Activated T-cell treated with anti-CD3 and anti-CD28 coated beads for 24 hours (primary cell): ENCODE measurements at regions not wholly inside any gene's neighbourhood (a gene's known extent, or its start where the extent isn't known, plus 50 kb on each side); places are given as distances from the start of the nearest gene placed in this dataset.
"Not testable (repeated sequence)": the region's sequence is repeated elsewhere in the genome, so short reads cannot be mapped to it uniquely, and the experiment has no call there.

Experiments
- DNase-seq: peaks from one replicate; pipeline ENCODE4 v3.0.0-alpha.2; 2020; ENCODE audit warnings: low read depth

GRCh38 chr18:70419526-70419925 is 130.7 kb downstream of the SOCS6 start:
- DNase-seq, result no peak

GRCh38 chr18:70418546-70419311 is 129.9 kb downstream of the SOCS6 start:
- DNase-seq, result no peak

GRCh38 chr18:70417847-70418246 is 129.0 kb downstream of the SOCS6 start:
- DNase-seq, result no peak

- no peak for DNase-seq
Measured at GRCh38 chr18:70416496-70416895, 127.7 kb downstream of the SOCS6 start.

- no peak for DNase-seq
Measured at GRCh38 chr18:70415823-70416488, 127.1 kb downstream of the SOCS6 start.

DNA sequence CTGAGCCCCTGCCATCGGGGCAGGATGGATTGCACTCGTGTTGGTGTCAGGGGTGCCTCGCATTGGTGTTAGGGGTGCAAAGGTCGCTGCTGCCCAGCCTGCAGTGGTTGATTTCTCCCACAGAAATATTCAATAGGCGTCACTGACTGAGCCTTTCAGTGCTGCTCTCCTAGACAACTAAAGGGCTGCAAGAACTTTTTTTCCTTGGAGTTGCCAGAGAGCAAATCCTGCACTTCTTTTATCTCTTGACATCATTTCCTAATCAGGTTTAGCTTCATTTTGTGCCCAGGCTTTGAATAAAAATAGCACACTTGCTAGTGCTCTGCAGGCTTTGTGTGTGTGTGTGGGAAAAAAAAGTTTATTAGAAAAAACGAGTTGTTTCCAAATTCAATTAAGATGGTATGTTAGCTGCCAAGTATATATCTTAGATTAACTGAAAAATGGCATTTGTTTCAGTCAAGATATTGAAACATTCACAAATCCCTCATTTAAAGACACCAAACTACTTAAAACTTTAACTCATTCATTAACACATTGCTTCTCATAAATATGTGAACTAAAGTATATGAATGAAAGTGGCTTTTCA is 125.6 kb downstream of the SOCS6 start:
- no peak for DNase-seq

DNA sequence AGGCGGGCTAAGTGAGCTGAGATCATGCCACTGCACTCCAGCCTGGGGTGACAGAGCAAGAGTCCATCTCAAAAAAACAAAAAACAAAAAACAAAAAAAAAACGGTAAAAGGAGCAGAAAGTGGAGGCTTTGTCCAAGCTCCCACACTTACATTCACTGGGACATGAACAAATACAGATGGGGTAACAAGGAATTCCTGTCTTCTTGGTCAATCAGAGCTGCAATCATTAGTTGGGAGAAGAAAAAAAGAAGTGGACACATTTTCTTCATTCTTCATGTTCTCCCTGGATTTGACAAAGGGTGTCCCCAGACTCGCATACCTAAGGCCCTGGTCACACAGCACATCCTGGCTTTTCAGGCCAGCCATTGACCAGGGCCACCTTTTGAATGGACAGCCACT is 124.6 kb downstream of the SOCS6 start:
- no peak for DNase-seq

GRCh38 chr18:70411876-70412435 is 123.1 kb downstream of the SOCS6 start:
- no peak for DNase-seq

GRCh38 chr18:70411307-70411706 is 122.5 kb downstream of the SOCS6 start:
- DNase-seq, result no peak

DNA sequence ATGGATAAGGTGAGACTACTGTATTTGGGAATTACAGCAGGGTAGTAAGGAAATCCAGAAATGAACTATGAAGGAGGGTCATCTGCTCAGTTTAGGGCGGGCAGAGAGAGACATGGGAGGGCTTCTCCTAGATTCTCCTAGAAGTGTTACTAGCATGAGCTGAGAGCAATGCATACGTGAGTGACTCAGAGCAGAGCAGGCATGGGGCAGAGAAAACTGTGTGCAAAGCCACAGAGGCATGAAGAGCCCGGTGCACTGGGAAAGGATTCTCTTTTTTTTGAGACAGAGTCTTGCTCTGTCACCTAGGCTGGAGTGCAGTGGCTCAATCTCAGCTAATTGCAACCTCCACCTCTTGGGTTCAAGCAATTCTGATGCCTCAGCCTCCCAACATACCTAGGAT is 116.2 kb downstream of the SOCS6 start:
- no peak for DNase-seq

DNA sequence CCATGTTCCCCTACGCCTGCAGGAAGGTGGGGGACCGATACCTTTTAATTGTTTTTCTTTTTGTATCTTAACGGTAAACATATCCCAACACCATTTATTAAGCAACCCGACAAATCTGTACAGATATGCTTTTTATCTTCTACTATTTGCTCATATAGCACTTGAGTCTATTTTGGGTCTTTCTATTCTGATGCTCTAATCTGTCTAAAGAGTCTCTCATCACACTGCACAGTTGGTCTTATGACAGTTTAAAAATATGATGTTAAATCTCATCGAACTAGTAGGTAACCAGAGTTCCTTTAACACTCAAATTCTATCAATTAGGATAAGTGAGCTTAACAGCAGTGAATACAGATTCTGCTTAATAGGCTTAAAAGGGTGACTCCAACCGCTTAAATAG is 111.6 kb downstream of the SOCS6 start:
- DNase-seq, result no peak

DNA sequence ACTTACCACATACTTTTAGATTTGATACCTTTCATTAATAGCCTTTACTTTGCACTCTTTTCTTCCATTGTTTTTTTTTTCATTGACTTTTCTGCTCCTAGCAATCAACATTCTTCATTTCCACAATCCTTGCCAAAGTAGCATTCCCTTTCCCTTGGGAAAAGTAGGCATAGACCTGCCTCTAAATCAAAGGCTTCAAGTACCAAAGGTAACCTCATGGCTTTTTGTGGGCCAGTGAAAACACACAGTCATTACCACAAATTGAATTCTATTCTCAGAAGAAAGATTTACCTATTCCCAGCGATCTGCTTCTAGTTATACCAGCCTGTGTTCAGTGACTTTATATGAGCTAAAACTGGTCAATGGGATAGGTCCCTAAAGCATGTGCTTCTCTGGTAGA is 109.2 kb downstream of the SOCS6 start:
- DNase-seq, result no peak

DNA sequence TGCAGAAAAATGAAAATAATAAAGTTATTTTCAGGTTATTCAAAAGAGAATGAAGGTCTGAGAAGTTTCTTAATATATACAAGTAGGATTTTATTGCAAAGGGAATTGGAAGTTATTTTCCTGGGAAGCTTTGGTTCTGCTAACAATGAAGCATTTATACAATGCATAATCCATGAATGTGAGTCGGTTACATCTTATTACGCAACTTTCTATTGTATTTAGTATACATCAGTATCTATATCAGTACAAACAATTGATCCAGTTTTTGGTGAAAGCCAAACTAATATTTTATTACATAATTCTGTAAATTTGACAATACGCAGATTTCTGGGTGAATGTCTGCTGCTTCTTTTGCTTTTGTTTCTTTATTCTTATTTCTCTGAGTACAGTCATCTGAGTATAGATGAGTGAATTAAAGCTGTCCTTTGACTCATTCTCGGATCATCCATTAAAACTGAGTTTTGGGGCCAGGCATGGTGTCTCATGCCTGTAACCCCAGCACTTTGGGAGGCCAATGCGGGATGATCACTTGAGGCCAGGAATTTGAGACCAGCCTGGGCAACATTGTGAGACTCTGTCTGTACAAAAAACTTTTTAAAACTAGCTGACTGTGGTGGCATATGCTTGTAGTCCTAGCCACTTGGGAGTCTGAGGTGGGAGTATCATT is 108.5 kb downstream of the SOCS6 start:
- DNase-seq, result no peak

DNA sequence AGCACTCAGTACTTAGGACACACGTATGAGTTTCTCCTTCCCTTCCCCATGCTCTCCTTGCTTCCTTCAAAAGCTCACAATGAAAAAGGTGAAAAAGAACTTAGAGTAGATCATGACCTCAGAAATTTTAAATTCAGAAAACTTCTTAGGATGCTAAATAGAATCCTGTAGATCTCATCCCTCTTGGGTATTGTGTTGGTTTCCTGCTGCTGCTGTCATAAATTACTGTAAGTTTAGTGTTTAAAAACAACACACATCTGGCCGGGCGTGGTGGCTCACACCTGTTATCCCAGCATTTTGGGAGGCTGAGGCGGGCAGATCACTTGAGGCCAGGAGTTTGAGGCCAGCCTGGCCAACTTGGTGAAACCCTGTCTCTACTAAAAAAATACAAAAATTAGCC is 106.9 kb downstream of the SOCS6 start:
- DNase-seq, result not testable (repeated sequence)

GRCh38 chr18:70394672-70395071 is 105.8 kb downstream of the SOCS6 start:
- DNase-seq, result no peak

DNA sequence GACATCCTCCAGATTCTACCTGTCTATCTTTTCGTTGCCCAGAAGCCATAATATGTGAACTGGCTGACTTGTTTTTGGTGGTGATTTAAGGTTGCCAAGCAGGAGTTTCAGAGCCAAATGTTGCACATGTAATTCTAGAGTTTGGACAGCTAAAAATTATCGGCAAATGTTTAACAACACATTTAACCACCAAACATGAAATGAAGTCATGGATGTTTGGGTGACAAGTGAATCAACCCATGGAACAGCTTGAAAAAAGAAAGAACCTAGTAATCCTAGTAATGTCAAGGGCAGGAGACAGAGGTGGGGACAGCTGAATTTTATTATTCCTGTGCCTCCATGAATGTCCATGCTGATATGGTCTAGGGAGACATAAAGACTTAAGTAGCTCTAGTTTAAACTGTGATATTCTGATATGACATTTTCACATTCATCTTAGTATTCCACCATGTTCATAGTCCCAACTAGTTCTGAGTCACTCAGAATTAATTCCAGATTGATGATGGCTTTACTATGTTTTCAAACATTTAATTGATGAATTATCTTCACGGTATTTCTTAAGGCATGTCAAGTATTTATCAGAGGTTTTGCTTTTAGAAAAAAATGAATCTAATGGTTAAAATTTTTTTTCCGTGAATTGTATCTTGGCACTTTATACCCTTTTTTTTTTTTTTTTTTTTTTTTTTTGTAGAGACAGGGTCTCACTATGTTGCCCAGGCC is 101.7 kb downstream of the SOCS6 start:
- no peak for DNase-seq

- not testable (repeated sequence) for DNase-seq
Measured at GRCh38 chr18:70389036-70389435, 100.2 kb downstream of the SOCS6 start.

- no peak for DNase-seq
Measured at GRCh38 chr18:70387027-70387426, 98.2 kb downstream of the SOCS6 start.

- no peak for DNase-seq
Measured at GRCh38 chr18:70386582-70386981, 97.7 kb downstream of the SOCS6 start.

- no peak for DNase-seq
Measured at GRCh38 chr18:70385474-70385873, 96.6 kb downstream of the SOCS6 start.

GRCh38 chr18:70384181-70384790 is 95.4 kb downstream of the SOCS6 start:
- DNase-seq, result no peak
